HG03175 (cell line): ENCODE measurements at regions not wholly inside any gene's neighbourhood (a gene's known extent, or its start where the extent isn't known, plus 50 kb on each side); places are given as distances from the start of the nearest gene placed in this dataset.

Experiments used
- ATAC-seq: cut with Tn5 transposase; IDR thresholded peaks from one replicate; pipeline ENCODE4 v1.9.1; 2021; ENCODE audit warnings: mild to moderate bottlenecking, moderate library complexity; ENCODE audit not compliant: unreplicated experiment

- no peak for ATAC-seq
These were observed 80.7 kb upstream of the MAFB start for GRCh38 chr20:40769677-40770285.

DNA sequence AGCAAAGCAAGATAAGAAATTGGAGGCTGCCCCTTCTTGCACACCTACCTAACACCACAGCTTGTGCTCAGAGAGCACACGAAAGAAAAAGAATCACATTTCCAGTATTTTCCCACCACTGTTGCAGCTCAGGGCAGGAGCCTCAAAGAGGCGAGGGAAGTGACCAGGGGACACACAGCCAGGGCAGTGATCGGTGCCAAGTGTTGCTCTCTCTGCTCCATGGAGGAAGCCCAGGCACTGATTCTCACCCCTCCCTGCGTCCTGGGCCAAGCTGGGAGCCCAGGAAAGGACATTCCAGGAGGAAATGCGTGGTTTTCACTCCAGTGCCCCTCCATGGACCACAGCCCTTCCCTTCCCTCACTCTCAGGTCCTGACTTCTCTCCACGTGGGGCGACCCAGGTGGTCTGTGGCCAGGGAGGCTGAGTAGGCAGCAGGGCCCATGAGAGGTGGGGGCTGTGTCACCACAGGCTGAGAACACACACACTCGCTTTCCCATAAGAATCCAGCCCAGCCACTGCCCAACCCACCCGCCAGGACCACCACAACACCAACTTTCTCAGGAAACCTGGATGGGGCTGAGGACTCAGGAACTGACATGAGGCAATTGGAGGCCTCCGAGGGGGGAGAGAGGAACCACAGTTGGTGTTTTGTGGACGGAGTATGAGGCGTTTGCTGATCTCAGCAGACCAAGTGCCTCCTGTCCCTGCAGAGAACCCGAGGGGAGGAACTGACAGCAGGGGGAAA lies 81.7 kb upstream of the MAFB start:
- ATAC-seq: no peak

DNA sequence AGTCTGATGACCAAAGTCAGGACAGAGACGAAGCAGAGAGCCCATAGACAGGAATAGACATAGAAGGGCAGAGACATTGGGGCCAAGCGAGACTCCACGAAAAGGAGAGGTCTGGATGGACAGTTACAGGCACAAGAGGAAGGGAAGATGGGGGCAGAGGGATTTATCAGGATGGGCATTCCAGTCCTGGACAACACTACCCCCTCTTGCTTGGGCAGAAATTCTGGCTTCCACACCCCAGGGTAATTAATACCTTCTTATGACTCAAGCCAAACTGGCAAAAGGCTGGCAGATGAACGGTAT lies 82.2 kb upstream of the MAFB start:
- ATAC-seq: no peak

DNA sequence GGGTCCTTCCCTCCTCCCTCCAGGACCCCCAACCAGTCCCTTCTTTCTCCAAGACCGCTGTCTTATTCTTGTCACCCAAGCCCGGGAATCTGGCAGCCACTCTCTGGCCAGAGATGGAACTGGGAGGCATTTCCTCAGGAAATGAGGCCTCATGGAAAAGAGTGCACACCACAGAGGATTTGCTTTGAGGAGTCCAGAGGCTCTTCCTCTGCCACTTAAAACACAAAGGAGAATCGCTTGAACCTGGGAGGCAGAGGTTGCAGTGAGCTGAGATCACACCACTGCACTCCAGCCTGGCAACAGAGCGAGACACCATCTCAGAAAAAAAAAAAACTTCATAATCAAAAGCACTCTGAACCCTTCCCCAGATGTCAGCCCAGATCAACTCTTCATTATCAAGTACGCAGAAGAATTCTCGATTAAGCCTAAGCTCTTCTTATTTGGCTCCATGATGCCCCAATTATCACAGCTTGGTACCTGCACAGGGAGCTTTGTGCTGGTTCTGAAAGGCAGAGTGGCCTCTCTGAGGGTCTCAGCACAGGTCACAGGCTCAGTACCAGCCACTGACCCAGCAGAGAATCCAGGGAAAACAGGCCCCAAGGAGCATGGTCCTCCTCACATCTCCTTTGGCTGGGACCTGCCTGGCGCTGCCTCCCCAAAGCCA lies 82.9 kb upstream of the MAFB start:
- no peak for ATAC-seq

DNA sequence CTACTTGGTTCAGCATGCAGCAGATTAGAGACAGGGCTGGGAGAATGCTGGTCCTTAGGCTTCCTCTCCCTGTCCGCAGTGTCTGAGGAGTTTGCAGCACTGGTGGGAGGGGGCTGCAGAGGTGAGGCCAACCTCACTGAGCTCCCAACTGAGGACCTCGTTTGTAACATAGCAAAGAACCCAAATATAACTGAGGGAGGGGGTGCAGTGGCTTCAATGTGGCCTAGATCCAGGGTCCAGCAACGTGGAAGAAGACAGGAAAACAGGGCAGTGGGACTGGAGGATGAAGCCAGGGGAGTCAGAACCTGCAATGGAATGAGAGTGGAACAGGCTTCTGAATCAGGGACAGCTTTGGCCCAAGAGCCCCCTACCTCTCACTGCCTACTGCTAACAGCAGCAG lies 84.3 kb upstream of the MAFB start:
- no peak for ATAC-seq

DNA sequence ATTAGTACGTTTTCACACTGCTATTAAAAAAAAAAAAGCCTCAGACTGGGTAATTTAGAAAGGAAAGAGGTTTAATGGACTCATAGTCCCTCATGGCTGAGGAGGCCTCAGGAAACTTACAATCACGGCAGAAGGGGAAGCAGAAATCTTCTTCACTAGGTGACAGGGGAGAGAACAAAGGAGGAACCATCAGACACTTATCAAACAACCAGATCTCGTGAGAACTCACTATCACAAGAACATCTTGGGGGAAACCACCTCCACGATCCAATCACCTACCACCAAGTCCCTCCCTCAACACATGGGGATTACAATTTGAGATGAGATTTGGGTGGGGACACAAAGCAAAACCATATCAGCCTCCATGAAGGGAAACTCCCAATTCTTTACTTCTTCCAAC lies 85.2 kb upstream of the MAFB start:
- ATAC-seq: no peak

GRCh38 chr20:40775561-40776146 lies 86.6 kb upstream of the MAFB start:
- ATAC-seq: no peak

DNA sequence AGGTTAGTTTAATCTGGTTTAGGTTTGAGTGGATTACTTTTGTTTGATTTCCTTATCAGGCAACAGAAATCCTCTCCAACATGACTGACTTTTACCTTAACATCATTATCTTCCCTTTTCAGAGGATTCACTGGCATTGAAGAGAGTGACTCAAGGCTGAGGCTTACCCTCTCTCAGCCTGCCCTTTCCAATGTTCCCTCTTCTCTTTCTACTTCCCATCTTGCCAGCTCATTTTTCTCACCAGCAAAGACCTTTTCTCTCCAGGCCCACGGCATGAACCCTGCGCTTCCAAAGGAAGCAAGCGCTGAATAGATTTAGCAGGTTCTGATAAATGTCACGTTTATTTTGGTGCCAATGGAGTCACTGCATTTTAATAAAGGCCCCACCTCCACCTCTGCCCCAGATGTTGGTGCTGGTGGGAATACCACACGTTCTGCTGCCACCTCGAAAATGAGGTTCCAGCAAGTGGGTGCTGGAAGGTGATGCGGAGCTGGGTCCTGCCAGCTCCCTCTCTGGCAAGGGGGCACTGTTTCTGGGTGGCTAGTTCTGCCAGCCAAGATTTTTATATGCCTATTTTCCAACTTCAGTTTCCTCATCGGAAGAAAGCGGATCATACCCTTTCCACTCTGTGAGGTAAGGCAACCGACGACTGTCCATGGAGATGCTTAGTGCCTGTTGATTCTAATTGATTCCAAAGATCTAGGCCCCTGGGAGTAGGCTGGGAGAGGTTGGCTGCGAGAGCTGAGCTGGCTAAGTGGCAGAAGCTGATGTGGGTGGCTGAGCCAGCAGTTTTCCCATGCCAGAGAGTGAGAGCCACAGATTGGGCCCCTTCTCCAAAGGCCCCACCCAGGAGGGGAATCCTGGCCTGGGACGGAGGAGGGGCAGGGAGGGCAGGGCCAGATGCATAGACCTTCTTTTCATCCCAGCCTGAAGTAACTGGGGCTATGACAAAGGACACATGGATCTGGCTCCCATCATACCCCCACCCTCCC lies 87.7 kb upstream of the MAFB start:
- no peak for ATAC-seq

- no peak for ATAC-seq
These were observed 88.6 kb upstream of the MAFB start for GRCh38 chr20:40777653-40778052.

DNA sequence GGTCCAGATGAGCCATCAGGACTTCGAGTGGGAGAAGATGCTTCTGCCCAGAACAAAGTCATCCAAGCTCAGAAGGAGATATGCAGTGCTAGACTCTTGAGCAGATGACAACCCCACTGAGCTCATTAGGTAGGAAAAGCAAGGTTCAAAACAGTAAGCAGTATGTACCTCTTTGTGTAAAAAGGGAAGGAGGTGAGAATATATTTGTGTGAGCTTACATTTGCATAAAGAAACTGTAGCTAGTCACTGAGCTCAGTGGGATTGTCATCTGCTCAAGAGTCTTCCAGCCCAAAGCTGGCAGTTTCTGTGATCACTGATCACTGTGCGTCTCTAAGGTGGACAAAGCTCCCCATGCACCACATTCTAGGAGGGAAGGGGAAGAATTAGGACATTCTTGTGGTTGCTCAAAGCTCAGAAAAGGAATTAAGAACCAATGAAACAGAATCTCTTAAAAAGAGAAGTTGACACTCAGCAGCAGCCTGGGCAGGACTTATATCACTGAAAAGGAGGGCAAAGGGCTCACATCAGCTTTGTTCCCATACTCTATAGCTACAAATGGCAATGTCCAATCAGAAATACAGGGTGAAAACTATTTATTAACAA lies 90.0 kb upstream of the MAFB start:
- ATAC-seq: no peak

- ATAC-seq: no peak
These were observed 92.4 kb upstream of the MAFB start for GRCh38 chr20:40781327-40782042.

- ATAC-seq: no peak
These were observed 93.0 kb upstream of the MAFB start for GRCh38 chr20:40782043-40782368.

GRCh38 chr20:40785346-40785745 lies 96.3 kb upstream of the MAFB start:
- ATAC-seq: no peak

DNA sequence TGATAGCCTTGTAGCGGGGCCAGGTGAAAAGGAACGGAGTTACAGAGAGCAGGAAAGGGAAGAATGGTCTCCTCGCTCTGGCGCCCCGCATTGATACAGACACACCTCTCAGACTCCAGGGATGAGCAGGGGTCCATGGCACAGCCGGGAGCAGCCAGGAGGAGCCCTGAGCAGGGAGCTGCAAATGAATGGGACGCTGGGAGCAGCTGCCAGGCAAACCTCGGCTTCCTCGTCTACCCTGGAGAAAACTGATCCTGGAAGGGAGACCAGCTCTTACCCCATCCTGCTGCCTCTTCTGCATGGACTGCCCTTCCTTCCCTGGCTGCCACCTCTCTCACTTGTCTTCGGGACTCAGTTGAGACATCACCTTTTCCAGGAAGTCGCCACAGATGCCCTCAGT lies 97.3 kb upstream of the MAFB start:
- no peak for ATAC-seq

DNA sequence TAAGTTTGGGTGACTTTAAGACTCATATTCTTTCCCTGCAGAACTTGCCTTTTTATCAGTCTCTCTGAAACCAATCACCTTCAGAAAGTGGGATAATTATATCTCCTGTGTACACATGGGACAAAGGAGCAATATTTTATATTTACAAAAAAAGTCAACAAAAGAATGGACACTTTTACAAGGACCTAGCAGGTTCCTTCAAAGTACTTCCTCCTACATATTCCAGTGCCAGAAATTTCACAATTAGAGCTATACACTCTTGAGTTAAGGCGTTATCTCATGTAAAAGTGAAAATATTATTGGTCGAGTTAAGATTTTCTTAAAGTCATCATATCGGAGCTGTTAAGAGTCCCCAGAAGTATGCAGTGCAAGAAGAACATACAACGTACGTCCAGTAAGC lies 98.9 kb upstream of the MAFB start:
- ATAC-seq: no peak

DNA sequence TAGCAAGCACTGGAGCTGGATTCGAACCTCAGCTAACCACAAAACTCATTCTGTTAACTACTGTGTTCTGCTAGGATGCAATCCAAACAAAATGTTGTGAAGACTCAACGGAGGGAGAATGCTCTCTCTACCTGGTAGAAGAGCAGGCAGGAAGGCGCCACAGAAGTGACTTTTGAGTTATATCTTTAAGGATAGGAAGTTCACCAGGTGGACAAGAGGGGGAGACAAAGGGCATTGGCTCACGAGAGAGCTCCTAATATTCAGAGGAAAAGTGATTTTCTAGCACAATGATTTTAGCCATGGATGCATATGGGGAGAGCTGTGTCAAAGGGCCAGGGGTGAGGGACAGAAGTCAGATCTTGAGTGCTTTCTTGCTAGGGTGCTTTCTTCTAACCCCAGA lies 108.4 kb upstream of the MAFB start:
- ATAC-seq: no peak

- ATAC-seq: no peak
These were observed 109.0 kb upstream of the MAFB start for GRCh38 chr20:40798066-40798465.

- ATAC-seq: no peak
These were observed 113.8 kb upstream of the MAFB start for GRCh38 chr20:40802886-40803285.

DNA sequence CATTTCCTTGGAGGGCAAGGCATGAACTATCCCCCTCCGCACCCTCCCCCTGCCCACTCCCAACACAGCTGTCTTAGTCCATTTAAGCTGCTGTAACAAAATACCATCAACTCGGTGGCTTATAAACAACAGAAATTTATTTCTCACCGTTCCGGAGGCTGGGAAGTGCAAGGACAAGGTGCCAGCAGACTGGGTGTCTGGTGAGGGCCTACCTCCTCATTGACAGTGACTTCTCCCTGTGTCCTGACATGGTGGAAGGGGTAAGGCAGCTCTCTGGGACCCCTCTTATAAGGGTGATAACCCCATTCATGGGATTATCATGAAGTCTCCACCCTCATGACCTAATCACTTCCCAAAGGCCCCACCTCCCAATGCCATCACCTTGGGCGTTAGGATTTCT lies 114.3 kb upstream of the MAFB start:
- no peak for ATAC-seq

GRCh38 chr20:40805592-40805991 lies 116.6 kb upstream of the MAFB start:
- ATAC-seq: no peak
